ENCODE measurements at regions not wholly inside any gene's neighbourhood (a gene's known extent, or its start where the extent isn't known, plus 50 kb on each side); places are given as distances from the start of the nearest gene placed in this dataset.

GRCh38 chr18:45463451-45463850 is 151.8 kb upstream of the SLC14A2 start:
- TF ChIP-seq CTCF (IDR thresholded peaks at IDR 0.05 in 8 of 11, conservative IDR thresholded peaks at IDR 0.05 in 3 of 11) = no peak
- no peak for TF ChIP-seq POLR2AphosphoS5 (IDR thresholded peaks at IDR 0.05)
- TF ChIP-seq POLR2A (IDR thresholded peaks at IDR 0.05) = no peak
